ENCODE measurements at regions not wholly inside any gene's neighbourhood (a gene's known extent, or its start where the extent isn't known, plus 50 kb on each side); places are given as distances from the start of the nearest gene placed in this dataset.
"Not testable (repeated sequence)": the region's sequence is repeated elsewhere in the genome, so short reads cannot be mapped to it uniquely, and the experiment has no call there.

- H3K4me1 ChIP-seq (ENCODE audit: control extremely low read depth in 1 of 4, control insufficient read depth in 4 of 4, insufficient read depth in 4 of 4, low read length in 3 of 4); H3K4me3 ChIP-seq (ENCODE audit: control insufficient read depth in 1 of 7, extremely low read depth in 1 of 7, insufficient read depth in 4 of 7, low read depth in 2 of 7, low read length in 6 of 7); POLR2A ChIA-PET; H3K27ac ChIP-seq (ENCODE audit: insufficient read depth in 1 of 2, low read depth in 1 of 2, low read length in 2 of 2, poor library complexity in 1 of 2, severe bottlenecking in 2 of 2); DNase-seq; H3K27me3 ChIP-seq (replicated peaks in 2 of 5; ENCODE audit: control insufficient read depth in 4 of 5, insufficient read depth in 5 of 5, low read length in 4 of 5); H3K9me3 ChIP-seq (ENCODE audit: control extremely low read depth in 1 of 5, control insufficient read depth in 4 of 5, insufficient read depth in 2 of 5, low read depth in 1 of 5, low read length in 4 of 5); H3K36me3 ChIP-seq (ENCODE audit: control insufficient read depth in 4 of 4, insufficient read depth in 4 of 4, low read length in 3 of 4); CTCF ChIA-PET: not testable (repeated sequence)
- 58% methylated on average over 5 of the region's 9 CpGs for WGBS (ENCODE audit: insufficient coverage)
Measured at GRCh38 chrX:41018391-41019040, 66.7 kb upstream of the USP9X start.

- POLR2A ChIA-PET, result no interaction called here
Measured at GRCh38 chrX:41019041-41019392, 66.2 kb upstream of the USP9X start.

GRCh38 chrX:41022566-41022965 lies 62.7 kb upstream of the USP9X start:
- no peaks in the 10 kb centered on the region for H3K36me3 ChIP-seq (ENCODE audit: control insufficient read depth in 4 of 4, insufficient read depth in 4 of 4, low read length in 3 of 4)
- H3K4me3 ChIP-seq (ENCODE audit: control insufficient read depth in 1 of 7, extremely low read depth in 1 of 7, insufficient read depth in 4 of 7, low read depth in 2 of 7, low read length in 6 of 7), result no peak overlapping the region
- ChIA-PET POLR2A (no interaction called here), CTCF (no interaction called here)
- DNase-seq, result peak in 1 of 3 donors; percentile 12
- H3K27ac ChIP-seq (ENCODE audit: insufficient read depth in 1 of 2, low read depth in 1 of 2, low read length in 2 of 2, poor library complexity in 1 of 2, severe bottlenecking in 2 of 2), result no peak overlapping the region
- no peaks in the 10 kb centered on the region for H3K9me3 ChIP-seq (ENCODE audit: control extremely low read depth in 1 of 5, control insufficient read depth in 4 of 5, insufficient read depth in 2 of 5, low read depth in 1 of 5, low read length in 4 of 5)
- WGBS (ENCODE audit: insufficient coverage), result no CpG with 5 or more reads among the region's 1 CpG
- peaks cover 0 to 37% (median 0%) of the 10 kb centered on the region in 5 experiments for H3K27me3 ChIP-seq (replicated peaks in 2 of 5; ENCODE audit: control insufficient read depth in 4 of 5, insufficient read depth in 5 of 5, low read length in 4 of 5)
- H3K4me1 ChIP-seq (ENCODE audit: control extremely low read depth in 1 of 4, control insufficient read depth in 4 of 4, insufficient read depth in 4 of 4, low read length in 3 of 4), result no peaks in the 10 kb centered on the region

More at GRCh38 chrX:41019041-41019392, 66.2 kb upstream of the USP9X start:
- DNase-seq, result no peak
- CTCF ChIA-PET, result no interaction called here
- no peak overlapping the region for H3K4me3 ChIP-seq (ENCODE audit: control insufficient read depth in 1 of 7, extremely low read depth in 1 of 7, insufficient read depth in 4 of 7, low read depth in 2 of 7, low read length in 6 of 7)
- H3K9me3 ChIP-seq (ENCODE audit: control extremely low read depth in 1 of 5, control insufficient read depth in 4 of 5, insufficient read depth in 2 of 5, low read depth in 1 of 5, low read length in 4 of 5), result no peaks in the 10 kb centered on the region
- H3K27ac ChIP-seq (ENCODE audit: insufficient read depth in 1 of 2, low read depth in 1 of 2, low read length in 2 of 2, poor library complexity in 1 of 2, severe bottlenecking in 2 of 2), result no peak overlapping the region
- peaks cover 0 to 10% (median 0%) of the 10 kb centered on the region in 5 experiments for H3K27me3 ChIP-seq (replicated peaks in 2 of 5; ENCODE audit: control insufficient read depth in 4 of 5, insufficient read depth in 5 of 5, low read length in 4 of 5)
- no peaks in the 10 kb centered on the region for H3K4me1 ChIP-seq (ENCODE audit: control extremely low read depth in 1 of 4, control insufficient read depth in 4 of 4, insufficient read depth in 4 of 4, low read length in 3 of 4)
- no peaks in the 10 kb centered on the region for H3K36me3 ChIP-seq (ENCODE audit: control insufficient read depth in 4 of 4, insufficient read depth in 4 of 4, low read length in 3 of 4)
- WGBS (ENCODE audit: insufficient coverage), result 74% methylated on average over 3 of the region's 5 CpGs

- CTCF ChIA-PET, result no interaction called here
- Histone ChIP-seq H3K27me3 (replicated peaks in 2 of 5; ENCODE audit: control insufficient read depth in 4 of 5, insufficient read depth in 5 of 5, low read length in 4 of 5) (peaks cover 0 to 37% (median 0%) of the 10 kb centered on the region in 5 experiments), H3K9me3 (ENCODE audit: control extremely low read depth in 1 of 5, control insufficient read depth in 4 of 5, insufficient read depth in 2 of 5, low read depth in 1 of 5, low read length in 4 of 5) (no peaks in the 10 kb centered on the region), H3K36me3 (ENCODE audit: control insufficient read depth in 4 of 4, insufficient read depth in 4 of 4, low read length in 3 of 4) (no peaks in the 10 kb centered on the region), H3K27ac (ENCODE audit: insufficient read depth in 1 of 2, low read depth in 1 of 2, low read length in 2 of 2, poor library complexity in 1 of 2, severe bottlenecking in 2 of 2) (no peak overlapping the region), H3K4me1 (ENCODE audit: control extremely low read depth in 1 of 4, control insufficient read depth in 4 of 4, insufficient read depth in 4 of 4, low read length in 3 of 4) (no peaks in the 10 kb centered on the region), H3K4me3 (ENCODE audit: control insufficient read depth in 1 of 7, extremely low read depth in 1 of 7, insufficient read depth in 4 of 7, low read depth in 2 of 7, low read length in 6 of 7) (no peak overlapping the region)
- WGBS (ENCODE audit: insufficient coverage), result 100% methylated on average over 1 of the region's 3 CpGs
- POLR2A ChIA-PET, result no interaction called here
- DNase-seq, result no peak
Measured at GRCh38 chrX:41023098-41023497, 62.1 kb upstream of the USP9X start.

- H3K4me3 ChIP-seq (ENCODE audit: control insufficient read depth in 1 of 7, extremely low read depth in 1 of 7, insufficient read depth in 4 of 7, low read depth in 2 of 7, low read length in 6 of 7); H3K9me3 ChIP-seq (ENCODE audit: control extremely low read depth in 1 of 5, control insufficient read depth in 4 of 5, insufficient read depth in 2 of 5, low read depth in 1 of 5, low read length in 4 of 5); CTCF ChIA-PET; H3K4me1 ChIP-seq (ENCODE audit: control extremely low read depth in 1 of 4, control insufficient read depth in 4 of 4, insufficient read depth in 4 of 4, low read length in 3 of 4); H3K27ac ChIP-seq (ENCODE audit: insufficient read depth in 1 of 2, low read depth in 1 of 2, low read length in 2 of 2, poor library complexity in 1 of 2, severe bottlenecking in 2 of 2); H3K36me3 ChIP-seq (ENCODE audit: control insufficient read depth in 4 of 4, insufficient read depth in 4 of 4, low read length in 3 of 4); DNase-seq: not testable (repeated sequence)
- WGBS (ENCODE audit: insufficient coverage), result 66% methylated on average over 3 of the region's 3 CpGs
- peaks cover 0 to 30% (median 0%) of the 10 kb centered on the region in 5 experiments for H3K27me3 ChIP-seq (replicated peaks in 2 of 5; ENCODE audit: control insufficient read depth in 4 of 5, insufficient read depth in 5 of 5, low read length in 4 of 5)
- POLR2A ChIA-PET, result interaction anchor here (0.6 kb wide), 1 partner anchor 12 kb away, joined by 3 read pairs; no protein-coding TSS in a partner anchor
Measured at GRCh38 chrX:41024335-41024734, 60.9 kb upstream of the USP9X start.

GRCh38 chrX:41024755-41025154 lies 60.5 kb upstream of the USP9X start:
- CTCF ChIA-PET, result no interaction called here
- no peaks in the 10 kb centered on the region for H3K9me3 ChIP-seq (ENCODE audit: control extremely low read depth in 1 of 5, control insufficient read depth in 4 of 5, insufficient read depth in 2 of 5, low read depth in 1 of 5, low read length in 4 of 5)
- H3K27me3 ChIP-seq (replicated peaks in 2 of 5; ENCODE audit: control insufficient read depth in 4 of 5, insufficient read depth in 5 of 5, low read length in 4 of 5), result peaks cover 0 to 28% (median 0%) of the 10 kb centered on the region in 5 experiments
- H3K36me3 ChIP-seq (ENCODE audit: control insufficient read depth in 4 of 4, insufficient read depth in 4 of 4, low read length in 3 of 4), result no peaks in the 10 kb centered on the region
- 85% methylated on average over 4 of the region's 6 CpGs for WGBS (ENCODE audit: insufficient coverage)
- DNase-seq, result no peak
- no peak overlapping the region for H3K4me3 ChIP-seq (ENCODE audit: control insufficient read depth in 1 of 7, extremely low read depth in 1 of 7, insufficient read depth in 4 of 7, low read depth in 2 of 7, low read length in 6 of 7)
- no peak overlapping the region for H3K27ac ChIP-seq (ENCODE audit: insufficient read depth in 1 of 2, low read depth in 1 of 2, low read length in 2 of 2, poor library complexity in 1 of 2, severe bottlenecking in 2 of 2)
- POLR2A ChIA-PET, result interaction anchor here (0.6 kb wide), 1 partner anchor 12 kb away, joined by 3 read pairs; no protein-coding TSS in a partner anchor
- no peaks in the 10 kb centered on the region for H3K4me1 ChIP-seq (ENCODE audit: control extremely low read depth in 1 of 4, control insufficient read depth in 4 of 4, insufficient read depth in 4 of 4, low read length in 3 of 4)

GRCh38 chrX:41025926-41026701 lies 59.1 kb upstream of the USP9X start:
- H3K36me3 ChIP-seq (ENCODE audit: control insufficient read depth in 4 of 4, insufficient read depth in 4 of 4, low read length in 3 of 4), result no peaks in the 10 kb centered on the region
- ChIA-PET POLR2A (no interaction called here), CTCF (no interaction called here)
- H3K27me3 ChIP-seq (replicated peaks in 2 of 5; ENCODE audit: control insufficient read depth in 4 of 5, insufficient read depth in 5 of 5, low read length in 4 of 5), result peaks cover 0 to 28% (median 0%) of the 10 kb centered on the region in 5 experiments
- H3K9me3 ChIP-seq (ENCODE audit: control extremely low read depth in 1 of 5, control insufficient read depth in 4 of 5, insufficient read depth in 2 of 5, low read depth in 1 of 5, low read length in 4 of 5), result no peaks in the 10 kb centered on the region
- no peak overlapping the region for H3K4me3 ChIP-seq (ENCODE audit: control insufficient read depth in 1 of 7, extremely low read depth in 1 of 7, insufficient read depth in 4 of 7, low read depth in 2 of 7, low read length in 6 of 7)
- no peak for DNase-seq
- no peak overlapping the region for H3K27ac ChIP-seq (ENCODE audit: insufficient read depth in 1 of 2, low read depth in 1 of 2, low read length in 2 of 2, poor library complexity in 1 of 2, severe bottlenecking in 2 of 2)
- WGBS (ENCODE audit: insufficient coverage), result 48% methylated on average over 10 of the region's 13 CpGs
- H3K4me1 ChIP-seq (ENCODE audit: control extremely low read depth in 1 of 4, control insufficient read depth in 4 of 4, insufficient read depth in 4 of 4, low read length in 3 of 4), result no peaks in the 10 kb centered on the region

Measured in common myeloid progenitor, CD34-positive (primary cell).